HEK293T (cell line): ENCODE measurements at regions not wholly inside any gene's neighbourhood (a gene's known extent, or its start where the extent isn't known, plus 50 kb on each side); places are given as distances from the start of the nearest gene placed in this dataset.

Experiments used
- CTCF ChIA-PET: fragments of 350-600 bp; formaldehyde crosslinking; extraction: SDS; loops from one replicate; lab custom pipeline; 2021; ENCODE audit warnings: antibody characterized with exemption, inconsistent platforms; lab: Yijun Ruan, JAX
- POLR2A ChIA-PET: fragments of 350-600 bp; formaldehyde crosslinking; extraction: SDS; loops from one replicate; lab custom pipeline; 2020; ENCODE audit warnings: antibody characterized with exemption, inconsistent platforms; lab: Yijun Ruan, JAX
- DNase-seq: peaks from one replicate; pipeline ENCODE4 v3.0.0; 2012; ENCODE audit warnings: mixed read lengths; ENCODE audit errors: extremely low spot score
- ARNT ChIP-seq: fragments of 450-650 bp; IDR thresholded peaks from 2 replicates; pipeline ENCODE4 v1.6.1; 2017; ENCODE audit warnings: mild to moderate bottlenecking
- BHLHE40 ChIP-seq: fragments of 450-650 bp; IDR thresholded peaks from 2 replicates; pipeline ENCODE4 v1.6.1; 2016; ENCODE audit warnings: mild to moderate bottlenecking, moderate library complexity, borderline replicate concordance
- CTBP1 ChIP-seq: fragments of 450-650 bp; IDR thresholded peaks from 2 replicates; pipeline ENCODE4 v1.6.1; 2016; ENCODE audit warnings: borderline replicate concordance
- ELF4 ChIP-seq: fragments of 450-650 bp; IDR thresholded peaks from 2 replicates; pipeline ENCODE4 v1.6.1; 2017; ENCODE audit warnings: antibody characterized with exemption
- FOXA1 ChIP-seq: fragments of 450-650 bp; IDR thresholded peaks from 2 replicates; pipeline ENCODE4 v1.6.1; 2016; ENCODE audit warnings: mild to moderate bottlenecking
- FOXK2 ChIP-seq: fragments of 450-650 bp; IDR thresholded peaks from 2 replicates; pipeline ENCODE4 v1.6.1; 2016; ENCODE audit warnings: mild to moderate bottlenecking
- FOXM1 ChIP-seq: fragments of 450-650 bp; IDR thresholded peaks from 2 replicates; pipeline ENCODE4 v1.6.1; 2017; ENCODE audit warnings: mild to moderate bottlenecking, borderline replicate concordance
- HDGF ChIP-seq: fragments of 450-650 bp; IDR thresholded peaks from 2 replicates; pipeline ENCODE4 v1.6.1; 2017; ENCODE audit warnings: antibody characterized with exemption, borderline replicate concordance
- L3MBTL2 ChIP-seq: fragments of 450-650 bp; conservative IDR thresholded peaks from 2 replicates; pipeline ENCODE4 v1.6.1; 2016; ENCODE audit warnings: mild to moderate bottlenecking
- LEF1 ChIP-seq: fragments of 450-650 bp; IDR thresholded peaks from 2 replicates; pipeline ENCODE4 v1.6.1; 2017; ENCODE audit warnings: mild to moderate bottlenecking, borderline replicate concordance
- NFRKB ChIP-seq: fragments of 450-650 bp; IDR thresholded peaks from 2 replicates; pipeline ENCODE4 v1.6.1; 2016; ENCODE audit warnings: mild to moderate bottlenecking, moderate library complexity
- SP1 ChIP-seq: fragments of 450-650 bp; IDR thresholded peaks from 2 replicates; pipeline ENCODE4 v1.6.1; 2017
- SUZ12 ChIP-seq: fragments of 450-650 bp; IDR thresholded peaks from 2 replicates; pipeline ENCODE4 v1.6.1; 2016; ENCODE audit warnings: mild to moderate bottlenecking
- TARDBP ChIP-seq: fragments of 450-650 bp; IDR thresholded peaks from 2 replicates; pipeline ENCODE4 v1.6.1; 2016
- ZNF384 ChIP-seq: fragments of 450-650 bp; IDR thresholded peaks from 2 replicates; pipeline ENCODE4 v1.6.1; 2016
- TF ChIP-seq, protein P1 (sequence below): fragments of 450-650 bp; IDR thresholded peaks from 2 replicates; pipeline ENCODE4 v1.6.1; 2016

DNA sequence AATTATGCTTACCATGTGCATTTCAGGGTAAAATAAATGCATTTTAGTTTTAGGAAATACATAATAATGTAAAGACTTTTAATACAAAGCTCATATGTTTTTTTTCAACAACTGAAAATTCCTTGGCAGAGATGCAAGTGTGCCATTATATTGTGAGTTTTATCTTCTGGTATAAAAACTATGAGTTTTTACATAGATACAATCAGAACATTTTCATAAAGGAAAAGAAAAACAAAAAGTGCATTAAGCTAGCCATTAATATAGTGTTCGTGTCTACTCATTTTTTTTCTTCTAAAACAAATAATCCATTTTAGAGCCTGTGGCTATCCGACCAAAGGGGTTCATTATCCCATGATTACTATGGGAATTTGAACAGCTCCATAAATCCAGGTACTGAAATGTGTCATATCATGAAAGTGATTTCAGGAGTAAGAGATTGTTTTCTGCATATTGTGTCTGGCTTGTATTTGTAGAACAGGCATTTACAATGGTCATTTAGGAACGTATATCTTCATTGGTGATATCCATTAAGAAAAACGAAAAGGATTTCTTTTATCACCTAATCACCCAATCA is 236.9 kb upstream of the SLC10A2 start:
- DNase-seq, result no peak
- ChIA-PET POLR2A (no interaction called here), CTCF (no interaction called here)
- TF ChIP-seq, protein P1, sequence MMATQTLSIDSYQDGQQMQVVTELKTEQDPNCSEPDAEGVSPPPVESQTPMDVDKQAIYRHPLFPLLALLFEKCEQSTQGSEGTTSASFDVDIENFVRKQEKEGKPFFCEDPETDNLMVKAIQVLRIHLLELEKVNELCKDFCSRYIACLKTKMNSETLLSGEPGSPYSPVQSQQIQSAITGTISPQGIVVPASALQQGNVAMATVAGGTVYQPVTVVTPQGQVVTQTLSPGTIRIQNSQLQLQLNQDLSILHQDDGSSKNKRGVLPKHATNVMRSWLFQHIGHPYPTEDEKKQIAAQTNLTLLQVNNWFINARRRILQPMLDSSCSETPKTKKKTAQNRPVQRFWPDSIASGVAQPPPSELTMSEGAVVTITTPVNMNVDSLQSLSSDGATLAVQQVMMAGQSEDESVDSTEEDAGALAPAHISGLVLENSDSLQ, result no peak
- TF ChIP-seq HDGF, result no peak
- no peak for TF ChIP-seq FOXA1
- TF ChIP-seq CTBP1, result no peak
- TF ChIP-seq L3MBTL2, result no peak
- no peak for TF ChIP-seq FOXK2
- no peak for TF ChIP-seq TARDBP
- no peak for TF ChIP-seq ELF4
- no peak for TF ChIP-seq LEF1
- TF ChIP-seq ARNT, result no peak
- TF ChIP-seq BHLHE40, result no peak
- no peak for TF ChIP-seq SUZ12
- TF ChIP-seq SP1, result no peak

DNA sequence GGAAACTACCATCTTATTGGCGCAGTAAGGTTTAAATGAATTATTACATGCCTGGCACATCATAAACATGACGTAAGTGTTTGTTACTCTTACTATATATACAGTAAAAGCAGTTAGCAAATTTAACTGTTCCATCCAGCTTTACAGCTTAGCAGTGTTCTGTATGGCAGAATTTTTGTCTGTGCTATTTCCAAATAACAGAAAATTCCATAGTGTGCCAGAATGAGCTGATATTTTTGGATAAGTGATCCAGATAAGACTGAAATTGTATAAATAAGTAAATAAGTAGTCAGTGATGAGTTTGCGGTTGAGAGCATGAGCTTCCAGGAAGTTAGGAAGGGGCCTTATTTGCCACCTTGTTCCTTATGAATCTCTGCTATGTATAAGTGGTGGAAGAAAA is 236.5 kb upstream of the SLC10A2 start:
- DNase-seq, result no peak
- TF ChIP-seq BHLHE40 (no peak), LEF1 (no peak), HDGF (no peak), ZNF384 (no peak), ELF4 (no peak), SP1 (no peak), FOXK2 (no peak), FOXM1 (no peak), ARNT (no peak), TARDBP (no peak), FOXA1 (no peak), L3MBTL2 (no peak), NFRKB (no peak), SUZ12 (no peak), CTBP1 (no peak)
- TF ChIP-seq, protein P1, result no peak
- ChIA-PET CTCF (interaction anchor here (0.8 kb wide), 1 partner anchor 413 kb away, joined by 3 read pairs; no protein-coding TSS in a partner anchor), POLR2A (no interaction called here)

DNA sequence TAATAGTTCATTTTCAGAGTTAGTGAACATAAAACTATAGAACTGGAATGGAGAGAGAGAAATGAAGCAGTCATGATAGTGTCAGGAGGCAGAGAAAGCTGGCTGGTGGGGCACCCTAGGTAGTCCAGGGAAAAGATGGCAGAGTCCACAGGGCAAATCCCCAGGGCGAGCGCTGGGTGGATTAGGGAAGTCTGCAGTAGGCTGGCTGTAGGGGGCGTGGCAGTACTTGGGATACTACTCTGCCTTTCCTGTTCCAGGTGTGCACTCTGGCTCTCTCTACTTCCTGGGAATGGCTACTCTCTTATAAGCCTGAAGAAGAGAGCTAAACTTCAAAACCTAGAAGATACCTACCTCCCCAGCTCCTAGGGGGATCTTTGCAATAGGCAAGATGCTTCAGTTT is 232.9 kb upstream of the SLC10A2 start:
- ChIA-PET CTCF (no interaction called here), POLR2A (no interaction called here)
- TF ChIP-seq BHLHE40 (no peak), LEF1 (no peak), ZNF384 (no peak)
- no peak for DNase-seq

DNA sequence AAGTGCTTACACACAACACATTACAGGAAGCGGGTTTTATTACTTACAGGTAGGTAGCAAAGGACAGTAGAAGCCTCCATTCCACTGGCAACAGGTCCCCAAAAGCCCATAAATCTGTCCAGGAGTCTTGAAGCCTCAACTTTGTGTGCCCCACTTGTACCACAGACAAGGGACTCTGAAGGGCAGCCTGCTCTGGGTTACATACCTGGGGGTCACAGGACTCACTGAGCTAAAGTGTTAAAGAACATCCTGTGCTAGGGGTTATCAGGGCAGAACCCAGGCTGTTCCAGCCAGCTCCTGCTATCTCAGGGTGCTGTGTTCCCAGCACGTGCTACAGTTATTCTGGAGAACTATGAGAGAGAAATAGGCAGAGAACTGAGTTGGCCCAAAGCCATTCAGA is 230.9 kb upstream of the SLC10A2 start:
- TF ChIP-seq TARDBP, result no peak
- TF ChIP-seq FOXK2, result no peak
- no peak for TF ChIP-seq FOXA1
- no peak for TF ChIP-seq L3MBTL2
- TF ChIP-seq HDGF, result no peak
- no peak for TF ChIP-seq ELF4
- TF ChIP-seq ZNF384, result no peak
- DNase-seq, result no peak
- ChIA-PET CTCF (no interaction called here), POLR2A (no interaction called here)

DNA sequence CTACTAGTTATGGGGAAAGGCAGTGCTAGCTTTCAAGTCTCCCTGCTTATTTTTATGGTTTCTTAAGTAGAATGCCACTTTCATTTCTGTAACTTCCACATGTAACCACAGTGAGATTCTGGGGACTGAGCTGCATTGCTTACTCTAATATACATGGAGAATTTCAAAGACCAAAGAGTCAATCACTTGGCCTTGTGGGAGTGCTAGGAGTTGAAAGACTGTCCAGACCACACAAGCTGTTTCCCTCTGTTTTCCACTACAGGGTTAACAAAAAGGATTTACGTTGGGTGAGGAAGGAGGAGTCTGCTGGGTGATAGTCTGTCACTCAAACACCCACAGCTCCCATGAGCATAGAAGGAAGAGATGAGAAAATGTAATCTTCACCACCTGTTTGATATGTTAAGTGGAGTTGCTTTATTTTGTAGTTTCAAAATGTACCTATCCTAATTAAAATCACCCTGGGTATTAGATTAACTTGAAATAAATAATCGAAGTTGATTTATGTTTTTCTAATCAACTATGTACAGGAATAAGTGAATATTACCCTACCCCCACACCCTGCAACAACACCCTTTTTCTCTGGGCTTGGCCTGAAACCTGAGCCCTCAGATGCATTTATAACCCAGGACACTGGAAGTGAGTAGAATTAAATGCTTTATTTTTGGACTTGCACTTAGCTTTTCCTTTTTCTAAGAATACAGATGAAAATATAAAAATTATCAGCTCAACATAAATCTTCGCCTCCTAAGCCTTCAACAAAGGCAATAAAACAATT is 225.8 kb upstream of the SLC10A2 start:
- ChIA-PET CTCF (no interaction called here), POLR2A (no interaction called here)
- TF ChIP-seq ARNT (no peak), HDGF (no peak), FOXA1 (no peak), ELF4 (no peak), BHLHE40 (no peak), TARDBP (no peak), FOXM1 (no peak), NFRKB (no peak), ZNF384 (no peak), LEF1 (no peak), SUZ12 (no peak), SP1 (no peak), L3MBTL2 (no peak), CTBP1 (no peak), FOXK2 (no peak)
- TF ChIP-seq, protein P1, result no peak
- DNase-seq, result no peak

- CTCF ChIA-PET, result no interaction called here
- TF ChIP-seq ZNF384 (no peak), TARDBP (no peak), FOXK2 (no peak), SUZ12 (no peak), BHLHE40 (no peak), HDGF (no peak)
- no peak for DNase-seq
- POLR2A ChIA-PET, result no interaction called here
These were observed 225.0 kb upstream of the SLC10A2 start for GRCh38 chr13:103291226-103291625.
